GM21423 (cell line): ENCODE measurements at regions not wholly inside any gene's neighbourhood (a gene's known extent, or its start where the extent isn't known, plus 50 kb on each side); places are given as distances from the start of the nearest gene placed in this dataset.

Experiments used
- ATAC-seq: cut with Tn5 transposase; IDR thresholded peaks from one replicate; pipeline ENCODE4 v1.9.1; 2021; ENCODE audit warnings: mild to moderate bottlenecking, moderate library complexity; ENCODE audit not compliant: unreplicated experiment

- no peak for ATAC-seq
Observed at GRCh38 chr10:42950606-42951485, 126.0 kb upstream of the RET start.

- ATAC-seq, result no peak
Observed at GRCh38 chr10:42951486-42952251, 125.2 kb upstream of the RET start.

- no peak for ATAC-seq
Observed at GRCh38 chr10:42952349-42952748, 124.5 kb upstream of the RET start.

GRCh38 chr10:42952931-42953683, 123.8 kb upstream of the RET start:
- no peak for ATAC-seq

DNA sequence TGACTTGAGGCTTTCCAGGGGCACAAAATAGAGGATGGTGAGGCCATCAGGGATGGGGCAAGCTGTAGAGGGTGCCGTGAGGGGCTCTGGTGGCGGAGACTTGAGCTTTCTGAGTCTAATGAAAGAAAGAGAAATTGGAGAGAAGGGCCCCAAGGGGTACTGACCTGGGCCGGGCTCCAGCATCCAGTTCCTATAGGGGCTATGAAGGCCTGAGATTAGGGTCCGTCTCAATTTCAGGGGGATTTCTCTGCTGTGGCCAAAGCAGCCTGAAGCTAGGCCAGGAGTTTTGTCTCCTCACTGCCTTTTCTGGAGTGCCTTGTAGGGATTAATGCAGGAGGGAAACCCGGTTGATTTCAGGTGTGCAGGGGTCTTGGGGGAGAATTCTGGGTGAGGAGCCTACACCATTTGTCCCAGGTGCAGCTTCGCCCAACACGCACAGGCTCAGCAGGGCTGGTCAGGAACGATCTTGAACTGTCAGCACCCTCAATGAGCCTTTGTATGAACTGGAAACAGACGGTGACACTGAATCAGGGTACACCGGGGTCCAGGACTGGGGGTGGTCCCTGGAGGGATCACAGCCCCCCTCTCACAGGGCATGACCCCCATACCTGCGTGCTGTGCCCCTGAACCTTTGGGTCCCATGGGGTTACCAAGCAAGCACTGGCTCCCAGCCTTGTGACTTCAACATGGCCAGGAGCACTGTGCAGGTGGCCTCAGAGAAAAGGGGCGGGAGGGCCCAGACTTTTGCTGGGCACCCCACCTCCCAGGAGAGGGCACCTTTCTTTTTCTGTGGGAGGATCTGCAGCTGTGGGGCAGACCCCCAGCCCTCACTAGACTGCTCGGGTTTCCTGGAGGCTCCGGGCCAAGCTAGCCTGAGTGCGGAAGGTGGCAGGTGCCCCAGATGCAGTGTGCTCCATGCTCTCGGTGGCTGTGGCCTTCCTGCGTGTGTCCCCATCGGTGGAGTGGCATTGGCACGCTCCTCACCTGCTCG, 122.9 kb upstream of the RET start:
- no peak for ATAC-seq

DNA sequence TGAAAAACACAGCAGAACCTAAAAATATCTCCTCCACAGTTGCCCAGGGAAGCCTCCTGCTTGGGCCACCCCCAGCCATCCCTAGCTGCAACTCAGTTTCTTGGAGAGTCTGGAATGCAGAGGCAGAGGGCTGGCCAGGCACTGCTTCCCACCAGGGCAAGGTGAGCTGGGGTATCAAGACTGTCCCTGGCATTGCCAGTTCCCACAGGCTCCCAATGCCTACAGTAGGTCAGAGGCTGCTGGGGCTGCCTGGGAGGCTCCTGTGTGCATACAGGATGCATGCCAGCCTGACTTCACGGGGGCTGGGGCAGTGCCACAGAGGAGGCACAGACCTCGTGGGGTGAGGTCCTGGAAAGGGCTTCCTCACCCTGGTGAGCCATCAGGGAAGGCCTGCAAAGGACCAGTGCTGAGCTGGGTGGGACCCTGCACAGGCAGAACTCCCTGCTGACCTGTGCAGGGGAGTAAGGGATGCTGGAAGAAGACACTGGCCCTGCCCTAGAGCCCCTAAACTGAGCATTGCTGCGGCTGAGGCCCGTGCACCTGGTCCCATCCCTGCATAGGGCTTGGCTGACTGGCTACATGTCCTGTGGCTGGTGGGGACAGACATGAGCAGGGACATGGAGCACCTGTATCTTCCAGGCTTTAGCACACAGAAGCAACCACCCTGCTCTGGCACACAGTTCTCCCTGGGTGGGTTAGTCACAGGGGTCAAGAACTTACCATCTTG, 121.9 kb upstream of the RET start:
- no peak for ATAC-seq

- no peak for ATAC-seq
Observed at GRCh38 chr10:42955493-42955889, 121.4 kb upstream of the RET start.

DNA sequence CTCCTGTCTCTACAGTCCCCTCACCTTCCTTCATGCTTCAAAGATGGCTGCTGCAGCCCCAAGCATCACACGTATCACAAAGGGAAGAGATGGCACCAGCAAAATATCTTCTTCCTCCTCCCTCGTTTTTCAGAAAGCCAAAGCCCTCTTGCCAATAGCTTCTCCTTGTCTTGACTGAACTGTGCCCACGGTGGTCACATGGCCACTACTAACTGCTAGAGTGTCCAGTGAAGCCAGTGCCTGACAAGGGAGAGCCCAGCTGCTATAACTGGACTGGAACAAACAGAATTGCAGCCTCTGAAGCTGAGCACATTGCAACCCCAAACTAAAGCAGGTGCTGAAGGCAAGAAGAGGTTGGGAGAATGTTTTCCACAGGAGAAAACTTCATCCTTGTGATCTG, 120.8 kb upstream of the RET start:
- ATAC-seq, result no peak

DNA sequence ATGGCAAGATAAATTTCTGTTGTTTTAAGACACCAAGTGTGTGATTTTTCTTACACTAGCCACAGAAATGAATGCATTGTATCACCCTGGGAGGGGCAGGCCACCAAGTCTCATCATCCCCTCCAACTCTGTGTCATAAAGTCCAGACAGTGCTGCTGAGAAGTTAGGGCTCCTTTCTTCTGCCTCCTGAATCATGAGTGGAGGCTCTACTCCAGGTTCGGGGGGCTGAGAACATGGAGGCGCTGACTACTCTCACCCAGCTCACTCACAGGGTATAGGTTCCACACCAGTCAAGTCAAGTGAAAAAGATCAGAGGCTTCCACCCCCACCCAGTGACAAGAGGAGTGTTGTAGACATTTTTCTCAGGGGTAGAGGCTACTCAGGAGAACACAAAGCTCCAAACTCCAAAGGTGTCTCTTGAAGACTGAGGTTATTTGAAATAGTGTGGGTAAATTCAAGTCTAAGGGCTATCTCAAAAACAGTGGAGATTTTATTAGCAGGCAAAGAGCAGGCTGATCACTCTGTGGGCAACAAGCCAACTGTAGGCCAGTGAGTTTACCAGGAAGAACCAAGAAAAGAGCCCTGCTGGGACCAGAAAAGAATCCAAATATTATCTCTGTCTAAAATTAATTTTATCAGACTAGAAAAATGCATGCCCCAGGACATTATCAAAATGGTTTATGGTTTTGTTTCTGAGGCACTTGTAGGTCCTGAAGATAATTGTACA, 118.6 kb upstream of the RET start:
- ATAC-seq, result no peak

GRCh38 chr10:42959833-42960232, 117.0 kb upstream of the RET start:
- no peak for ATAC-seq

DNA sequence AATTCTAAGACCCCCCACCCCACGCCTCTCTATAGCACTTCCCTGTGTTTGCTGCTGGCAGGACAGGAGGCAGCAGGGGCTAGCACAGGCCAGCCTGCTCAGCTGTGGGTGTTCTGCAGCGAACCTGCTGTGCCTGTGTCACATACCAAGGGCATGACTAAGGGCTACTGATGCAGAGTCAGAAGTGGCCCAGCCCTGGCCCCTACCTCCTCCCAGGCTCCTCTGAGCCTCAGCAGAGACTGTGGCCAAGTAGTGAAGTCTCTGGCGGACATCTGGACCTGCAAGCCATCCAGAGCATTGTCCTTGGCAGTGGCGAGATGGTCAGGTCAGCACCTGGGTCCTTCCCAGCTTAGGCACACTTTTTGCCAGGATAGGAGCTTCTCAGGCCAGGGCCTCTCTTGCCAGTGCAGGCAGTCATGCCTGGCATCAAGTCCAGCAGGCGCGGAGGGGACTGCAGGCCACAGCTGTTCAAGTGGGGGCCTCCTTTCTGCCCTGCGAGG, 116.3 kb upstream of the RET start:
- no peak for ATAC-seq

DNA sequence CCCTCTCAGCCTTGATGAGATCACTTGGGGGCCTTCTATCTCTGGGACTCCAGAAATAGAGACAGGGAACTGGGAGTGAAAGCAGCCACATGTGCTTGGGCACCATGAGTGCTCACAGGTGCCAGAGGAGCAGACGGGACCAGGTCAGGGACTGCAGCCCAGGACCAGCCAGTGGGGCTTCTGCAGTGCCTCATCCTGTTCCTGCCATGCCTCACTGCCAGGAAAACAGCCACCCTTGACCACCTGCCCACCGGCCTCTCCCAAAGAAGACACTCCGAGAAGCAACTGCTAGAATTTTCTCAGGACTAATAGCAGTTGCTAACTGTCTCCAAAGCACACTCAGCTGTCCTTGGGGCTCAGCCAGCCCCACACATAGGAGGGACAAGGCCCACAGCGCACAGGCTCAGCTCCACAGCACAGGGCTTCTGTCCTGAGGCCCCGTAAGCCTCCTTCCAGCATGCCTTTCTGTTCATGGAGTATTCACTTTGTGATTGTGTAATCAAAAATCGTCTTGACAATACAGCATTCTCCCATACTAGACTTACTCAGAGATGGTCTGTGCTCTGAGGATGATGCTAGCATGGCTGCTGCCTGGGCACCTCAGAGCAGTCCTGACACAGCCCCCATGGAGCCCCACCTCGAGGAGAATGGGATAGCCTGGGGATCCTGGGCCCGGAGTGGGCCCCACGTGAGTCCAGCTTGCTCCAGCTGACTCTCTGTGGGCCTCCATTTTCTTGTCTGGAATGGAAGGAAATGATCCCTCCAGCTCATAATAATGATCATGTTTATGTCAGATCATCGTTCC, 115.7 kb upstream of the RET start:
- no peak for ATAC-seq

DNA sequence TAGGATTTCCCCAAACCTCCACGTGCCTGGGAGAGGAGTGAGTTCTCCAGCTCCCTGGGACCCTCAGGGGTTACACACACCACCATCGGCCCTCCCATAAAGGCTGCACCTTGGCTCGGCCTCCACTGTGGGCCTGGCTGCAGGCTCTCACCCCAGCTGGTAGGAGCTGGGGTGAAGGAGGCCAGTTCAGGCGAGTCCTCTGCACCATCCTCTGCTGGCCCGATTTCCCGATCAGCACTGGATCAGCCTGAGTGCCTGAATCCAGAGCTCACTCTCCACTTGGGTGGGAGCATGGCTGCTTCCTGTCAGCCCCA, 115.1 kb upstream of the RET start:
- no peak for ATAC-seq

DNA sequence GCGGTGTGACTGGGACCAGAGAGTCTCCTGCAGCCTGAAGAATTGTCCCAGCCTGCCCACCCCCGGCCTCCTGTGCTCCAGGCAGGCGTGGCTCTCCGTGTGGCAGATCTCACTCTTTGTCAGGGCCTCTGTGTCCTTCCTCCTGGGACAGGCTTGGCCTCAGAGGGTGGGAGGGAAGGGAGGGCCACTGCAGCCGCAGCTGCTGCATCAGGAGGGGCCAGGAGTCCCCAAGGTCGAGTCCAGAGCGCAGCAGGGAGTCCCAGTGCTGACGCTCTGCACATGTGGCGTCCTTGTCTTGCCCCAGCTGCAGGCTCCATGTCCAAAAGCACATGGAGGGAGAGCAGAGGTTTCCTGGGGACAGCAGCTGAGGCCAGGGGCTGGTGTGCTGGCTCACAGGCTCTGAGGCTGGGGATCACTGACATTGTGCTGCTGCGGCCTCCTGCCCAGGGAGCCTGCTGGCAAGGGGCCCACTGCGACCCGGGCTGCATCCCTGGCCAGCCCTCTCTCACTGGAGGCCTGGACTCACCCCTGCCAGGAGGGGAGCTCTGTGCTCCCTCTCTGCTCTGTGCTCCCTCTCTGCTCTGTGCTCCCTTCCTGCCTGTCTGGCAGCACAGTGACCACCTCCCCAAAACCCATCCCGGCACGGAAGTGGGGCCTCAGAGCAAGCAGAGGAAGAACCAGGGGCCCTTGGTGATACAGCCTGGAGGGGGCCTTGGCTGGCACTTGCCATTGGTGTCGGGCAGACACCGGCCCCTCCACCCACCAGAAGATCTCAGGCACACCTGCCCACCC, 114.6 kb upstream of the RET start:
- no peak for ATAC-seq

DNA sequence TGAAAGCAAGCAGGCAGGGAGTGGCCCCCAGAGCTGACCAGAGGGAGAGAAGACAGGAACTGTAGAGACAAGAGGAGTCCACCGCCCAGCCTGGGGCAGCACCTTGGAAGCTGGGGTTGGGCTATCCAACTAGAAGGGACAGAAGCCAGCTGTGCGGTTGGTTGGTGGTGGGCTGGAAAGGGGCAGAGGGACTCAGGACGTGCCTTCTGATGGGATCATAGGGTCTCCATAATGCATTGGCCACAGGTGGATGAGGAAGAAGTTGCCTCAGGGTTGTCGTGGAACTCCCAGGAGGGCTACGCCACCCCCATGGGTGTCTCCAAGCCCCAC, 114.0 kb upstream of the RET start:
- no peak for ATAC-seq

GRCh38 chr10:42963312-42963711, 113.6 kb upstream of the RET start:
- no peak for ATAC-seq

DNA sequence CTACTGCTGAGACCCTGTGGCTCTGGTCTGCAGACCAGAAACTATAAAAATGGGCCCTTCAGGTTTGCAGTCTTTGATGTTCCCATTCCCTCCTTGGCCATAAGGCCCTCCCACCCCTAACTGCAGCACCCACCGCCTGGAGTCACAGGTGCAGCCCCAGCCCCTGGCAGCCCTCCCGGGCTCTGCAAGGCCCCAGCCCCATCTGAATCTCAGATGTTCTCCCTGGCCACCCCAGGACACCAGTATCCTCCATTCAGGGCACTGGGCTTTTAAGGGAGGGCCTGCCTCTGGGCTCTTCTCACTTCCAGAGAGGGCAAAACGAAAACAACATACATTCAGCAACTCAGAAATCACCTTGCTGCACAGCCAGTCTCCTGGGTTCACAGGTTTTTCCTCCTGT, 107.7 kb upstream of the RET start:
- ATAC-seq, result no peak

DNA sequence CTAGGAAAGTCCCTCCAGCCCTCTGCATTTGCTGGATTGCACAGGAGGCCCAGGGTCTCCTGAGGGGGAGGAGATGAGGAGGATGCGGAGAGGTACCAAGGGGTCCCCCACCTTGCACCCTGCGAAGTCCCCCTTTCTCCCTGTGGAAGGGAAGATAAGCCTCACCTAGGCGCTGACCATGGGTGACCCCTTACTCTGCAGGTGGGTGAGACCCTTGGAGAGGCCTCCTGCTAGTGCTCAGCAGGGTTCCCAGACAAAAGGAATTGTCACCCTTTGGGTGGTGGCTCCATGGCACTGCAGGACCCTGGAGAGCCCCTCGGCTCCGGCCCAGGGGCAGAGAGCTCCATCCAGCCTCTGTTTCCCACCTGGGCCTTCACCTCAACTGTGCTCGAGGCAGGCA, 107.0 kb upstream of the RET start:
- ATAC-seq, result no peak
